Kidney epithelial cell (primary cell): ENCODE measurements at regions not wholly inside any gene's neighbourhood (a gene's known extent, or its start where the extent isn't known, plus 50 kb on each side); places are given as distances from the start of the nearest gene placed in this dataset.
"Not testable (repeated sequence)": the region's sequence is repeated elsewhere in the genome, so short reads cannot be mapped to it uniquely, and the experiment has no call there.

ENCODE experiments used
- DNase-seq: peaks from one replicate; pipeline ENCODE4 v3.0.0-alpha.2; 2010; ENCODE audit warnings: low read depth
- H3K27me3 ChIP-seq: 2 replicates; pipeline ENCODE4 v1.6.0; 2011; ENCODE audit warnings: low read length; ENCODE audit not compliant: control insufficient read depth, insufficient read depth
- H3K36me3 ChIP-seq: 2 replicates; pipeline ENCODE4 v1.5.1; 2011; ENCODE audit warnings: low read length; ENCODE audit not compliant: control insufficient read depth, insufficient read depth
- H3K4me3 ChIP-seq: 2 replicates; pipeline ENCODE4 v1.5.1; 2011; ENCODE audit warnings: low read depth, mild to moderate bottlenecking, control low read depth, low read length
- TF ChIP-seq, protein P1 (sequence below): IDR thresholded peaks from 2 replicates; pipeline ENCODE4 v1.5.1; 2011; ENCODE audit warnings: mild to moderate bottlenecking, moderate library complexity, low read length, control low read depth, inconsistent platforms; ENCODE audit not compliant: insufficient read depth, poor library complexity, severe bottlenecking

DNA sequence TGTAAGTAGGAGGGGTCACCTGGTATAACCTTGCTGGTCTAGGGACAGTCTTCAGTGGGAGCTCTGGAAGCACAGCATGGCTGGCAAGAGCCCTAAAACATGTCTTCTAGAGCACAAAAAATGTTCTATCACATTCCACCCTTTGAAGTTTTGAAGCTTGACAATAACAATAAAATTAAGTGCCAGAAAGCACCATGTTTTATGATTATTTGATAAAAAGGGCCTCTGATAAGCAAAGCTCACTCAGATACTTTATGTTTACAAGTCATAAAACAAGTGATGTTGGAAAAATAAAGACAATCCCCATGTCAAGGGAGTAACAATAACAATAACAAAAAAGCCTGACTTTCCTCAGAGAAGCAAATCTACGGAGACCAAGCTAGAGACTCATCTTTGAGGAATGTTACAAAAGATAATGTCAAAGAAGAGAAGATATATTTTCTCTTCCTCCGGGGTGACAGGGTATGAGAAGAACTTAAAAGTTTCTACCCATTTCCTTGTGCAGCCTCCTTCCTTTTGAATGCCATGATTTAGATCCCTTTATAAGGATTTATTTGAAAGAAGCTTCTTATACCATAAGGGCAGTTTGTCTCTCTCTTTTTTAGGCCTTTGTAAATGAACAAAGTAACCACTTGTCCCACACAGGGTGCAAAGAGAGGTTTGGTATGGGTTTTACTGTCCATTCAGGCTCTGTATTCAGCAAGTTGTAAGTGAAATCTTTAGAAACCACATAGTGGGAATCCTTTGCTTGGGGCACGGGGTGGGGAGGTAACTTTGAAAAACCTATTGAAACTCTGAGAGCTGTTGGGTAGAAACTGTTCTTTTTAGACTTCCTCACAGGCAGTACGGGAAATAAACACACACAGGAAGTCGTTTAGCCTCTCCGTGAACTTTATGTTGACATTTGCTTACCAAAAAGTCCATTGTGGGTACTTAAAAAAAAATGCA lies 109.6 kb upstream of the RBMS3 start:
- H3K27me3 ChIP-seq = no peaks in the 10 kb centered on the region
- TF ChIP-seq, protein P1, sequence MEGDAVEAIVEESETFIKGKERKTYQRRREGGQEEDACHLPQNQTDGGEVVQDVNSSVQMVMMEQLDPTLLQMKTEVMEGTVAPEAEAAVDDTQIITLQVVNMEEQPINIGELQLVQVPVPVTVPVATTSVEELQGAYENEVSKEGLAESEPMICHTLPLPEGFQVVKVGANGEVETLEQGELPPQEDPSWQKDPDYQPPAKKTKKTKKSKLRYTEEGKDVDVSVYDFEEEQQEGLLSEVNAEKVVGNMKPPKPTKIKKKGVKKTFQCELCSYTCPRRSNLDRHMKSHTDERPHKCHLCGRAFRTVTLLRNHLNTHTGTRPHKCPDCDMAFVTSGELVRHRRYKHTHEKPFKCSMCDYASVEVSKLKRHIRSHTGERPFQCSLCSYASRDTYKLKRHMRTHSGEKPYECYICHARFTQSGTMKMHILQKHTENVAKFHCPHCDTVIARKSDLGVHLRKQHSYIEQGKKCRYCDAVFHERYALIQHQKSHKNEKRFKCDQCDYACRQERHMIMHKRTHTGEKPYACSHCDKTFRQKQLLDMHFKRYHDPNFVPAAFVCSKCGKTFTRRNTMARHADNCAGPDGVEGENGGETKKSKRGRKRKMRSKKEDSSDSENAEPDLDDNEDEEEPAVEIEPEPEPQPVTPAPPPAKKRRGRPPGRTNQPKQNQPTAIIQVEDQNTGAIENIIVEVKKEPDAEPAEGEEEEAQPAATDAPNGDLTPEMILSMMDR = no peak
- H3K4me3 ChIP-seq = no peak overlapping the region
- no peaks in the 10 kb centered on the region for H3K36me3 ChIP-seq
- no peak for DNase-seq

DNA sequence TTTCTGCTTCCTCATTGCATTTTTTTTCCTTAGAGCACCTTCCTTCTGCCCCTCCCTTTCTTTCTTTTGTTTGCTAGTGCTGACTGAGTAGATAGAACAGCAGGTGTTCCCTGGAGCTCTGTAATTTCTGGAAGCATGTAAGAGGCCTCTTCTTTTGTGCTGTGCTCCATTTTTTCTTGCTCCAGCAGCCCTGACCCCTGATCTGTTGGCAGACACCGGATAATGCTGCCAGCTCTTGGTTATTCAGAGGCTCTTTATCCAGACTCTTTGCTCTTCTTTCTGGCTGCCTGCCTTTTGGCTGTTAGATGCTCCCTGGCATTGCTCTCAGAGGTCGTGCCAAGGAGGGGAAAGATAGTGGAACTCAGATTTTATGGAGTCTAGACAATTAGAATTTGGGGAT lies 104.4 kb upstream of the RBMS3 start:
- no peak overlapping the region for H3K4me3 ChIP-seq
- TF ChIP-seq, protein P1 = no peak
- H3K27me3 ChIP-seq = no peaks in the 10 kb centered on the region
- DNase-seq = no peak
- no peaks in the 10 kb centered on the region for H3K36me3 ChIP-seq

DNA sequence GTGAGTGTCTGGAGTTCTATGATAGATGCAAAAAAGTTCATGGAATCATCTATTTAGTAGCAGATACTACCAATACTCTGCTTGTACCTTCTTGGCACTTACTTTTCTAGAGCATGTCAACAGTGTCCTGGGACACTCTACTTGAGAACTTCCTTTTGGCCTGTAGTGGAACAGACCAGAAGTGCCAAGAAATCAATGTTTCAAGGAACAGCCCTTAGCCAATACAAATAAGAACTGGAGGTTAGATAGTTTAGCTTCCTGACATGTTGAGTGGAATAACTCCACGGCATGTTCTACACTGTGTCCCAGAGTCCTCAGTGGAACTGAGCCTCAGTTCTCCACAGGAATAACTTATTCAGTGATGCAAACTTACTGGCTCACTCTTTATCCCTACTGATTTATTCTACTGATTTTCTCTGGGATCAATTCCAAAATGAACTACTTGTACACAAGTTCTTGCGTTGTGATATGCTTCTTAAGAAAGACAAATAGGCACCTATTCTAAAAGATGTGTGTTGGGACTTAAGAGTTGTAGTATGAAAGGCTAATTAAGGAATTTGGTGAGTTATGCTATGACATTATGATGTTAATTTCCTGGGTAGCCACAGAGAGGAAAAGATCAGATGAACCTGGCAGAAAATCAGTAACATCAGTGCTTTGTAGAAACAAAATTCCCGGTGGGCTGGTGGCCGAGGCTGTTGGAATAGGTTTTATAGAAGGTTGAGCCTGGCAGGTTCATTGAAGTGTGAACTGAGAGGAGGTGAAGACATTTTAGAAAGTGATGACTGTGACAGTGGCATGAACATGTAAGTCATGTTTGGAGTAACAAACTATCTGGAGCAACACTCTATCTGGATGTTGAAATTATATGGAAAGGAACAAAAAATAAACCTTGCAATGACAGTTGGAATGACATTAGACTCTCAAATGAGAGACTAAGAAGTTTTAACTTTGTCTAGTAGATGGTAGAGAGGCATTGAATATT lies 101.8 kb upstream of the RBMS3 start:
- TF ChIP-seq, protein P1 = no peak
- Histone ChIP-seq H3K4me3 (no peak overlapping the region), H3K27me3 (no peaks in the 10 kb centered on the region), H3K36me3 (no peaks in the 10 kb centered on the region)
- no peak for DNase-seq

DNA sequence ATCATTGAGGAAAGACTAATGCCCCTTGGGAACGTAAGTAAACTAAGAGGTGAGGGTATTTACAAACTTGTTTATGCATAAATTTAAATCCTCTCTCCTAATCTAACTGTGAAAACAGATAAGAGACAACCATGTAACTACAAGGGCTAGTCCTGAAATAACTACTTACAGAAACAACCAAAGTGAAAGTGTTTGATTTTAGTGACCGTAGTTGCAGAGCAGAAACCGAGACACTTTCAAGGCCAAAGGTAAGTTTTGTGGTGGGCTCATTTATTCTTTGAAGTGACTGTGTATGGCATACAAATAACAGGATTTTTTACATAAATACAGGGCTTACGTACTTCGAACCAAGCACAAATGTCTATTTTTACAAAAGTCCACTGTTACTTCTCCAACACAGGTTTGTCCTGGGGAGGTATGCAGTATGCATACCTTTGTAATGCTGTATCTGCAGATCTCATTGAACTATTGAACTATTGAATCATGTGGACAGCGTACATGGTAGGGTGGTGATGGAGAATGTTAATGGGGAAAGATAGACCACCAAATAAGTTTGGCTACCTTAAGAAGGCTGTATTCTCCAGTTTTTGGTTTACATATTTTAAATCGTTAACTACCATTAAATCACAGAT lies 99.6 kb upstream of the RBMS3 start:
- TF ChIP-seq, protein P1 = no peak
- no peak for DNase-seq
- no peaks in the 10 kb centered on the region for H3K36me3 ChIP-seq
- H3K27me3 ChIP-seq = no peaks in the 10 kb centered on the region
- no peak overlapping the region for H3K4me3 ChIP-seq

DNA sequence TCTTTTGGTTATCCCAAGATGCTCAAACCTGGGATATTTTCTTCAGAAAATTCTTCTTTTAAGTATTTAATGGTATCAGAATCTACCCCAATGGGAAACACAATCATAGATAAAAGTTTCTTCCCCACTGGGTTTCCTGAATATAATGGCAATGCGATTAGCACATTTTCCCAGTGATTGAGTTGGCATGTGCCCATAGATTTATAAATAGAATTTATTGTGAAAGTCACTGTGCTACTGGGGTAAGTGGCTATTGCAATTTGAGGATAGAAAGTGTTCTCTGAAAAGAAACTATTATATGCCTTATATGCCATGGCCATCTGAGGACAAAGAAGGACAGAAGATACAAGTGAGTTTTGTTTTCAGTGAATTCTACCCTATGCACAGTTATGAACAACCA lies 99.0 kb upstream of the RBMS3 start:
- no peak for DNase-seq
- TF ChIP-seq, protein P1 = no peak
- no peaks in the 10 kb centered on the region for H3K27me3 ChIP-seq
- H3K4me3 ChIP-seq = no peak overlapping the region
- H3K36me3 ChIP-seq = no peaks in the 10 kb centered on the region

DNA sequence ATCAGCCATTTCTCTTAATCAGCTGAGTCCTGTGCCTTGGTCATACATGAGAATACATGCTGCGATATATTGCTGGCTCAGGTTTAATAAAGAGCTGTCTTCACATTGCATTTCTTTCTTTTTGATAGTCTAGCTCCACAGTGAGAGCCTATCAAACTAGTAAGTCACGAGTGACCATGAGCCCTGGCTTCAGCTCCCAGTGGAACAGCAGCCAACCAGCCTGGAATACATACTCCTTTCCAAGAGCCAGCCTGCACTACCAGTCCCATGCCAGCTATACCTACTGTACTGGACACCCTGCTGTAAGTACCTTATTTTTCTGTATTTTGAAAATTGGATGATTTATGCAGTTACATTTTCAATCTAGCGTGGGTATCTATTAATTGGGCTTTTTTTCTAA lies 98.0 kb upstream of the RBMS3 start:
- not testable (repeated sequence) for H3K27me3 ChIP-seq, H3K36me3 ChIP-seq, H3K4me3 ChIP-seq, DNase-seq
